HUDEP-2 (cell line): ENCODE measurements at regions not wholly inside any gene's neighbourhood (a gene's known extent, or its start where the extent isn't known, plus 50 kb on each side); places are given as distances from the start of the nearest gene placed in this dataset.
"Not testable (repeated sequence)": the region's sequence is repeated elsewhere in the genome, so short reads cannot be mapped to it uniquely, and the experiment has no call there.

Experiments
- DNase-seq, 76 experiments: peaks; one replicate each; lab custom pipeline; 2025; ENCODE audit not compliant: unreplicated experiment in 76 of 76; lab: John Stamatoyannopoulos, UW

GRCh38 chr1:199907361-199907760 is 120.1 kb upstream of the NR5A2 start:
- no peak for DNase-seq

- DNase-seq, result no peak
Measured at GRCh38 chr1:199909137-199909536, 118.4 kb upstream of the NR5A2 start.

DNA sequence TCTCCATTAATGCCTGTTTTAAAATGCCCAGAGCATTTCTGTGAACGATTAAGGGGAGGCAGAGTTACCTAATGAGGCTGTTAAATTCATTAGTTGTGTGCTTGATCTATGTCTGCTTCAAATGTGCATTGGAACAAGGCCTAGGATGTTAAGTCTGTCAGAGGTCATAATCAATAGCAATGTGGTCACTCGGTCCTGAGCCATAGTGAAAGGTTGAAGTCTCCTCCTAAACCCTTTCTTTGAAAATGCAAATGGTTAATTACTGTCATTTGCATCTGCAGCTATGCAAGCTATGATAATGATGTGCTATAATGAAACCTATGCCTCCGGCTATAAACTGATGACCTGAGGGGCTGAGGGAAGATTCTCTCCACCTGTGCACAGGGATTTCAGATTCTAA is 114.2 kb upstream of the NR5A2 start:
- DNase-seq, result no peak

DNA sequence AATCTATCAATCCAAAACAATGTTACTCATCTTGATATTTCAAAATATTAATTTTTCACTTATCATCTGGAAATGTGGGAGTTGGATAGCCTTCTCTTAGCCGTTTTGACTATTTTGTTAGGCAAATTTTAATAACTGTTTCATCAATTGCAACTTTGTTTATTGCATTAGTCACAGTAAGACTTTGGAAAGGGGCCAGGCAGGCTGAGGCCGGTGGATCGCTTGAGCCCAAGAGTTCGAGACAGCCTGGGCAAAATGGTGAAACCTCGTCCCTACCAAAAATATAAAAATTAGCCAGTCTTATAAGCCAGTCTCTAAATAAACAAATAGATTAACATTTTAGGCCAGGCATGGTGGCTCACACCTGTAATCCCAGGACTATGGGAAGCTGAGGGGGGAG is 113.0 kb upstream of the NR5A2 start:
- no peak for DNase-seq

DNA sequence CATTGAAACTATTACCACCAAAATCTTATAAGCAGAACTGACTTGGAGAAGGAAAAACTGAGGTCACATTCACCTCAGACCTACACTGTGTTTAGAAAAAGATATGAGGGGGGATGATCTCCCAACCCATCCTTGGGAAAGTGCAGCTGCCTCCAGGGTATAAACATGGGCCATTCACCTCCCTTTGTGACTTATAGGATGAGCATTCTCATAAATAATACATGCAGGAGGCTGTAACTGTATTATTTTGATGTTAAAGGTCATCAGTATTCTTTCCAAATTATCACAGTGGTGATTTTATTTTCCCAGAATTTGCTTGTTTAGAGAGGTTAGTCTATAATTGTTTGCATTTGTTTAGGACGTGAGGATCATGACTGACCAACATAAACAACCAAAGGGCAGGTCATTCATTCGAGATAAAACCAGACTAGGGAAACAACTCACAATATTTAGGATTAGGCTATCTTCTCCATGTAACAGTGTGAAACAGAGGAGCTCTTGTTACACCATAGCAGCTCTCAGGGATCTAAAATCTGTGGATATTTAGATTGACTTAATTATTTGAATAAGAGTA is 109.2 kb upstream of the NR5A2 start:
- DNase-seq, result no peak

GRCh38 chr1:199920635-199921034 is 106.9 kb upstream of the NR5A2 start:
- DNase-seq, result no peak

GRCh38 chr1:199929556-199929955 is 98.0 kb upstream of the NR5A2 start:
- DNase-seq, result no peak

DNA sequence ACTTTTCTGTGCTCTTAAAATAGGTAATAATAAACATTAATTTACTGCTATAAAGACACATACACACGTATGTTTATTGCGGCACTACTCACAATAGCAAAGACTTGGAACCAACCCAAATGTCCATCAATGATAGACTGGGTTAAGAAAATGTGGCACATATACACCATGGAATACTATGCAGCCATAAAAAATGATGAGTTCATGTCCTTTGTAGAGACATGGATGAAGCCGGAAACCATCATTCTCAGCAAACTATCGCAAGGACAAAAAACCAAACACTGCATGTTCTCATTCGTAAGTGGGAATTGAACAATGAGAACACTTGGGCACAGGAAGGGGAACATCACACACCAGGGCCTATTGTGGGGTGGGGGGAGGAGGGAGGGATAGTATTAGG is 97.4 kb upstream of the NR5A2 start:
- not testable (repeated sequence) for DNase-seq

GRCh38 chr1:199931666-199932377 is 95.7 kb upstream of the NR5A2 start:
- DNase-seq, result peak in 3 of 76 experiments; percentile 0 to 10 (median 1)

DNA sequence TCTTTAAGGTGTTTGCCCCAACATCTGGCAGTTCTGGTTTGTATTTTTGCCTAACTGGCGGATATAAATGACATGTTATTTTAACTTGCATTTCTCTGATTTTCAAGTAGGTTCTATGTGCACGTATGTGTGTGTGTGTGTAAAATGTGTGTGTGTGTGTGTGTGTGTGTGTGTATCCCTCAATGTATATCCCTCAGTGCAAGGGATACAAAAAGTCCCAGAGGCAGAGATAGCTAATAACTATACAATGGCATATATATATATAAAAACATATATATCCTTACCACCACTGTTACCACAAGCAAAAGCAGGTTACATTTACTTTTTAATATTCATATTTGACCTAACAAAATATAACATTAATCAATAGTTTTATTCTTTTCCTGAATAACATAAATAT is 95.0 kb upstream of the NR5A2 start:
- no peak for DNase-seq

GRCh38 chr1:199936441-199936840 is 91.1 kb upstream of the NR5A2 start:
- DNase-seq, result no peak

DNA sequence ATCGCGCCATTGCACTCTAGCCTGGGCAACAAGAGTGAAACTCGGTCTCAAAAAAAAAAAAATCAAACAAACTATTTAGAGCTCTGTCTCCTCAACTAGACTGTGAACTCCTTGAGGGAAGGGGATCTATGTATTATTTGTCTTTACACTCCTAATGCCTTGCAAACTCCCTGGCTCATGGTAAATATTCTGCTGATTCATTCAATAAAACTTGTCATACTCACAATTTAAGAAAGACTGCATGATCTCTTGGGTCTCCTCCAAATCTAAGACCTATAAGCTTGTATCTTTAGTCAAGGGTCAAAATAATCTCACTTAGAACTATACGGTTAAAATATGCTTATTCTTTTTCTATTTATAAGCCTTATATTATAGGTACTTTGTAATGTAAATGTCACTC is 90.3 kb upstream of the NR5A2 start:
- no peak for DNase-seq

GRCh38 chr1:199937661-199938060 is 89.8 kb upstream of the NR5A2 start:
- DNase-seq, result no peak

DNA sequence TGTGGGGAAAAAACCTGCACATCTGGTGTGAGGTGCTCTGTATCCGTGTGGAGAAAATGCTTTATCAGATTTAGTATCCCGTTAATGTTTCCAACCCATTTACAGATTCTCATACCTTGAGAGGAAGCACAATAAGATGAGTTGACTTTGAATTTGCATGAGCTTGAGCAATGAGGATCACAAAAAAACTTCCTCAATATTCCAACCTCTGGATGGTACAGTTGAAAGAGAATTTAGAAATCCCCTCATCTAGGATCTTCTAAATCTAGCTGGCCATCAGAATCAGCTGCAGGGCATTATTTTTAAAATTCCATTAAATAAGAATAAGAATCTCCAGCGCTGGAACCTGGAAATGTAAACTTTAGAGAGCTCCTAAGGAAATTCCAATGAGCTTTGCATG is 82.5 kb upstream of the NR5A2 start:
- DNase-seq, result no peak

DNA sequence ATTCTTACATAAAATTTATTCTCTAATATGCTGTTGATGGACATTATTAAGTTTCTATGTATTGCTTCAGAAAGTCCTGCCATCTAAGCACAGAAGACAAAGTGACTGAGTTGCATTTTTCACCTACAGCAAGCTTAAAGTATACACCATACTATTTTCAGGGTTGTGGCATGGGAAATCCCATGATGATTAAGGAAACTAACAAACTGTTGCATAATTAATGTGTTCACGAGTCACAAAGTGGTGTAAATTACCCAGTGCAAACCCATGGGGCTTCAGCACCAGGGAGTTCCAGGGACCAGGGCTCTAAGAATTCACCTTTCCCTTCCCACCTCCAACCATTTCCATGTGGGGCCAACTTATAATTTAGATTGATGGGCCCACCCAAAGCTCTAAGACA is 81.9 kb upstream of the NR5A2 start:
- DNase-seq, result no peak

DNA sequence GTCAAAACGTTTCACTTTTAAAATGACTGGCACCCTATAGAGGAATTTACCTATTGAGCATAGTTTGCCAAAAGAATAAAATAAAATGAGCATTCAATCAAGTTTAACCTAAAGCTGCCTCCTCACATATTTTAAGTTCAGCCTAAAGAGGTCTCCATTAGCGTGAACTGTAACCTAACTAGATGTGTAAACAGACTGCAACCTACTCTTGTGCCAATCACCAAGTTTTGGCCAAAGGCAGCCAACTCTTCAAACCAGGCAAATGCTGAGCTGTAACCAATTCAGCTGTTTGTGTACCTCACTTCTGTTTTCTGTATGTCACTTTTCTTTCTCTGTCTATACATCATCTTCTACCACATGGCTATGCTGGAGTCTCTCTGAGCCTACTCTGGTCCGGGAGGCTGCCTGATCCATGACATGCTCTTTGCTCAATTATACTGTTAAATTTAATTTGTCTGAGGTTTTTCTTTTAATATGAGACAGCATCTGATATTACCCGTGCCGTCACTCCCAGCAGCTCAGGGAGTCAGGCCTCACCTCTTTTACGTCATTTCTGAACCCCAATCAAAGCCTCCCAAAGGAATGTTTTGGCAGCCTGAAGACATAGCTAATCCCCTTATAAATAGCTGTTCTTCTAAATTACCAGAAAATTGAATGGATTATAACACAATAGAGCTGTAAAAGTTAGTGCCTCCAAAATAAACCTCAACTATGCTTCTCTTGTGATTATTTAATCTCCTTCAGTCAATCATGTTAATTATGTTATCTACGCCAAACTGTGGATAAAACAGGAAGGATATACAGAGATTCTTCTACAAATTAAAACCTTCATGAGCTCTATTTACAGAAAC is 81.0 kb upstream of the NR5A2 start:
- no peak for DNase-seq

DNA sequence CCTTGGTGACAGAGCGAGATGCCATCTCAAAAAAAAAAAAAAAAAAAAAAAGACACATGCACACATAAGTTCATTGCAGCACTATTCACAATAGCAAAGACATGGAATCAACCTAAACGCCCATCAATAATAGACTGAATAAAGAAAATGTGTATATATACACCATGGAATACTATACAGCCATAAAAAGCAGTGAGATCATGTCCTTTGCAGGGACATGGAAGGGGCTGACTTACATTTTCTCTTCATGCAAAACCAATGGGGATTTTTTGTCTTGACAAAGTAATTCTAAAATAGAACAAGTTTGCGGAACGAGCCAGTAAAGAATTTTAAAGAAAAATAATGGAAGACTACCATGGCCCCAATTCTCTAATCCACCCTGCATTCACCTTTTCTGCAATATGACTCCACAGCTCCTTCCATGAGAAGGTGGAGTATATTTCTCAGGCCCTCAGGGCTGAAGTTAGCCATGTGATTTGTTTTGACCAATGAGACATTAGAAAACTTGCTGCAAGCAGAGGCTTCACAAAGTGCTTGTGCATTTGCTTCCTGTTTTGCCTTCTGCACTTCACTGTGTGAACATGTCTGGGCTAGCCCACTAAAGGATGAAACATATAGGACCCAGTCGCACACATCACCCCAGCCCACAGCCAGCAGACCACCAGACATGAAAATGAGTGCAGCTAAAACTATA is 78.8 kb upstream of the NR5A2 start:
- DNase-seq, result no peak

DNA sequence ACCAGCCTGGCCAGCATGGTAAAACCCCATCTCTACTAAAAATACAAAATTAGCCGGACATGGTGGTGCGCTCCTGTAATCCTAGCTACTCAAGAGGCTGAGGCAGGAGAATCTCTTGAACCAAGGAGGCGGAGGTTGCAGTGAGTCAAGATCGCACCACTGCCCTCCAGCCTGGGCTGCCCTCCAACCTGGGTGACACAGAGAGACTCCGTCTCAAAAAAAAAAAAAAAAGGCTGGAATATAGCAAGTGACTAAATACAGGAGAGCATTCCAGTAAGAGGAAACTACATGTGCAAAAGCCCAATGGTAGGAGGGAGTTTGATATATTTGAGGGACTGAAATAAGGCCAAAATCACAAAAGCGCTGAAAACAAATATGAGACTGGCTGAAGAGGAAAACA is 76.5 kb upstream of the NR5A2 start:
- DNase-seq, result not testable (repeated sequence)

- no peak for DNase-seq
Measured at GRCh38 chr1:199953651-199954050, 73.9 kb upstream of the NR5A2 start.

- DNase-seq, result peak in 8 of 76 experiments; percentile 1 to 22 (median 5)
Measured at GRCh38 chr1:199954699-199955098, 72.8 kb upstream of the NR5A2 start.

DNA sequence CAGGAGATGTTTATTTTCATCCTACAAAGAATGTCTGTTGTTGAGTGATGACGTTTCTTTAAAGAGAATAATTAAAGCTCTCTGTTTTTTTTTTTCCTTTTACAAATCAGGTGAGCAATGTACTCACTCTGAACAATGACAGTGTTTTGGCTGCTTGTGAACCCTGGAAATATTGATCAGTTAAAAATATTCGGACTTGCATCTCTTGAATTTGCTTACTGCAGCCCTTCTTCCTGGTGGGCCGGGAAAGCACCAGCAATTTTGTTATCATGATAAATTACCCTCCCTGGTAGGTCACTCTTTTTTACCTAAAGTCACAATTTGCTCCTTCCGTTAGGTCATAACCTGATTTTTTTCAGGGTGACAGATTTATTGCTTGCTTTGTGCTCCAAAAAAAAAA is 72.3 kb upstream of the NR5A2 start:
- DNase-seq, result no peak
